CD14-positive monocyte (primary cell): ENCODE measurements at regions not wholly inside any gene's neighbourhood (a gene's known extent, or its start where the extent isn't known, plus 50 kb on each side); places are given as distances from the start of the nearest gene placed in this dataset.

Experiments
- DNase-seq, 3 donors: peaks; one replicate each; pipeline ENCODE4 v3.0.0-alpha.2; 2011 to 2022
- H2AFZ ChIP-seq: 2 replicates; pipeline ENCODE4 v1.6.0; 2012; ENCODE audit warnings: mild to moderate bottlenecking, low read depth, low read length, inconsistent platforms; ENCODE audit not compliant: insufficient read depth, poor library complexity, severe bottlenecking
- H3K27ac ChIP-seq, 2 donors: 1 replicate in 1 of 2; 2 replicates in 1 of 2; pipeline ENCODE4 v1.5.1; 2012 to 2013; ENCODE audit warnings: low read length in 2 of 2, control low read depth in 1 of 2, inconsistent platforms in 1 of 2, low read depth in 1 of 2, mild to moderate bottlenecking in 1 of 2
- H3K27me3 ChIP-seq, 2 donors: one replicate each; pipeline versions ENCODE4 v1.6.0 to v1.6.1; 2011 to 2013; ENCODE audit warnings: low read length in 2 of 2; ENCODE audit not compliant: control insufficient read depth in 2 of 2, insufficient read depth in 2 of 2
- H3K36me3 ChIP-seq, 2 donors: replicated peaks in 1 of 2; 1 replicate in 1 of 2; 2 replicates in 1 of 2; pipeline versions ENCODE4 v1.5.1 to v1.6.1; 2012 to 2013; ENCODE audit warnings: low read length in 2 of 2, control low read depth in 1 of 2, inconsistent platforms in 1 of 2, mild to moderate bottlenecking in 1 of 2; ENCODE audit not compliant: insufficient read depth in 2 of 2, control insufficient read depth in 1 of 2
- H3K4me1 ChIP-seq, 2 donors: 1 replicate in 1 of 2; 2 replicates in 1 of 2; pipeline versions ENCODE4 v1.5.1 to v1.6.1; 2012 to 2013; ENCODE audit warnings: low read length in 2 of 2, control low read depth in 1 of 2, inconsistent platforms in 1 of 2, mild to moderate bottlenecking in 1 of 2, moderate library complexity in 1 of 2; ENCODE audit not compliant: insufficient read depth in 2 of 2, control insufficient read depth in 1 of 2
- H3K4me2 ChIP-seq: replicated peaks from 2 replicates; pipeline ENCODE3; 2012; ENCODE audit warnings: low read length, moderate library complexity, mild to moderate bottlenecking; ENCODE audit not compliant: poor library complexity, severe bottlenecking; ENCODE audit errors: extremely low read depth
- H3K4me3 ChIP-seq, 3 experiments: fragments of 200-600 bp in 1 of 3; sonication (generic) in 1 of 3; replicated peaks in 1 of 3; 1 replicate in 2 of 3; 2 replicates in 1 of 3; pipeline ENCODE4 v1.5.1; 2011 to 2013; ENCODE audit warnings: low read length in 3 of 3, mild to moderate bottlenecking in 3 of 3, control low read depth in 2 of 3, low read depth in 2 of 3, inconsistent platforms in 1 of 3, moderate library complexity in 1 of 3
- H3K79me2 ChIP-seq: 2 replicates; pipeline ENCODE4 v1.6.0; 2012; ENCODE audit warnings: mild to moderate bottlenecking, control low read depth, inconsistent platforms, low read length, moderate library complexity; ENCODE audit not compliant: insufficient read depth
- H3K9ac ChIP-seq: 2 replicates; pipeline ENCODE4 v1.6.0; 2017; ENCODE audit warnings: low read length, mild to moderate bottlenecking; ENCODE audit not compliant: insufficient read depth, poor library complexity, severe bottlenecking
- H3K9me3 ChIP-seq, 2 donors: replicated peaks in 1 of 2; 1 replicate in 1 of 2; 2 replicates in 1 of 2; pipeline versions ENCODE4 v1.5.1 to v1.6.1; 2012 to 2013; ENCODE audit warnings: low read length in 2 of 2, control low read depth in 1 of 2; ENCODE audit not compliant: control insufficient read depth in 1 of 2, insufficient read depth in 1 of 2
- H4K20me1 ChIP-seq: 2 replicates; pipeline ENCODE4 v1.6.0; 2012; ENCODE audit warnings: mild to moderate bottlenecking, low read length, control low read depth, moderate library complexity; ENCODE audit not compliant: insufficient read depth
- H3K27ac Mint-ChIP-seq, 7 donors: one replicate each; pipeline ENCODE4 v1.8.0; 2020; ENCODE audit warnings: mild to moderate bottlenecking in 7 of 7, mixed read lengths in 7 of 7, moderate library complexity in 6 of 7, inconsistent platforms in 2 of 7
- H3K27me3 Mint-ChIP-seq, 3 donors: one replicate each; pipeline ENCODE4 v1.8.0; 2021 to 2022; ENCODE audit warnings: low read depth in 3 of 3, mild to moderate bottlenecking in 3 of 3, mixed read lengths in 3 of 3, moderate library complexity in 3 of 3, inconsistent platforms in 1 of 3
- H3K36me3 Mint-ChIP-seq, 2 donors: one replicate each; pipeline ENCODE4 v1.8.0; 2020; ENCODE audit warnings: mixed read lengths in 2 of 2, inconsistent platforms in 1 of 2, mild to moderate bottlenecking in 1 of 2
- H3K4me1 Mint-ChIP-seq: one replicate; pipeline ENCODE4 v1.8.0; 2020; ENCODE audit warnings: mild to moderate bottlenecking, mixed read lengths
- H3K4me3 Mint-ChIP-seq, 2 donors: one replicate each; pipeline ENCODE4 v1.8.0; 2020; ENCODE audit warnings: mild to moderate bottlenecking in 2 of 2, mixed read lengths in 2 of 2, moderate library complexity in 1 of 2
- H3K9me3 Mint-ChIP-seq, 7 donors: one replicate each; pipeline ENCODE4 v1.8.0; 2020 to 2022; ENCODE audit warnings: mixed read lengths in 7 of 7, mild to moderate bottlenecking in 6 of 7, moderate library complexity in 6 of 7, inconsistent platforms in 2 of 7
- CTCF ChIP-seq: fragments of 200-600 bp; IDR thresholded peaks from one replicate; pipeline ENCODE4 v1.8.0; 2022; ENCODE audit warnings: antibody characterized with exemption, mild to moderate bottlenecking
- whole genome bisulfite sequencing: methylation state at CpG from one replicate; pipeline ENCODE4 v1.1.5; 2013; ENCODE audit warnings: missing lambda C conversion rate; ENCODE audit not compliant: insufficient coverage; 5-methylcytosine and 5-hydroxymethylcytosine counted together
- intact Hi-C, 2 donors: fragments of 100-400 bp; cut with micrococcal nuclease; formaldehyde crosslinking; loops; one replicate each; pipeline versions ENCODE4 v1.15.0 to v1.15.1; 2023

- no peak for TF ChIP-seq CTCF
- no peaks in the 10 kb centered on the region for H3K36me3 ChIP-seq
- WGBS: no CpG with 5 or more reads among the region's 1 CpG
- Mint-ChIP-seq H3K9me3 (peaks cover under 1 to 10% (median 3%) of the 10 kb centered on the region in 7 donors), H3K27me3 (no peaks in the 10 kb centered on the region), H3K4me3 (no peak overlapping the region), H3K4me1 (no peaks in the 10 kb centered on the region), H3K36me3 (no peaks in the 10 kb centered on the region), H3K27ac (no peak overlapping the region)
- no peaks in the 10 kb centered on the region for H3K9me3 ChIP-seq
- no peak overlapping the region for H3K9ac ChIP-seq
- intact Hi-C loops: no loop called here
- no peak overlapping the region for H3K4me3 ChIP-seq
- no peaks in the 10 kb centered on the region for H3K4me1 ChIP-seq
- no peak overlapping the region for H3K27ac ChIP-seq
- no peak for DNase-seq
- no peaks in the 10 kb centered on the region for H4K20me1 ChIP-seq
- H3K79me2 ChIP-seq: no peaks in the 10 kb centered on the region
- H2AFZ ChIP-seq: no peak overlapping the region
- H3K4me2 ChIP-seq: no peak overlapping the region
- H3K27me3 ChIP-seq: no peaks in the 10 kb centered on the region
These were observed 837.7 kb upstream of the CDH9 start for GRCh38 chr5:27876071-27876470.

GRCh38 chr5:27875148-27875547 is 836.8 kb upstream of the CDH9 start:
- H3K36me3 ChIP-seq: no peaks in the 10 kb centered on the region
- no peak overlapping the region for H3K4me2 ChIP-seq
- H3K9ac ChIP-seq: no peak overlapping the region
- no peak for DNase-seq
- H3K9me3 ChIP-seq: peaks cover 4 to 5% of the 10 kb centered on the region in 2 donors
- H2AFZ ChIP-seq: no peak overlapping the region
- H3K27ac ChIP-seq: no peak overlapping the region
- Mint-ChIP-seq H3K27ac (no peak overlapping the region), H3K27me3 (no peaks in the 10 kb centered on the region), H3K4me1 (no peaks in the 10 kb centered on the region), H3K9me3 (peaks cover 1 to 8% (median 3%) of the 10 kb centered on the region in 7 donors), H3K36me3 (no peaks in the 10 kb centered on the region), H3K4me3 (no peak overlapping the region)
- no peak overlapping the region for H3K4me3 ChIP-seq
- no peaks in the 10 kb centered on the region for H3K79me2 ChIP-seq
- no peaks in the 10 kb centered on the region for H4K20me1 ChIP-seq
- intact Hi-C loops: no loop called here
- no peaks in the 10 kb centered on the region for H3K27me3 ChIP-seq
- TF ChIP-seq CTCF: no peak
- no peaks in the 10 kb centered on the region for H3K4me1 ChIP-seq
